Inflammatory macrophage treated with lipopolysaccharide for 4 hours (primary cell): ENCODE measurements at regions not wholly inside any gene's neighbourhood (a gene's known extent, or its start where the extent isn't known, plus 50 kb on each side); places are given as distances from the start of the nearest gene placed in this dataset.
A peak's percentile ranks its signal among the peaks of the same experiment; 100 is the strongest.

Source experiments
- DNase-seq: peaks from one replicate; pipeline ENCODE4 v3.0.0-alpha.2; 2020

- DNase-seq = peak; percentile 57
Observed at GRCh38 chr7:95718577-95719410, 53.6 kb upstream of the DYNC1I1 start.

- no peak for DNase-seq
Observed at GRCh38 chr7:95716357-95717122, 55.8 kb upstream of the DYNC1I1 start.

GRCh38 chr7:95715274-95715673, 57.1 kb upstream of the DYNC1I1 start:
- peak; percentile 68 for DNase-seq

GRCh38 chr7:95710711-95711110, 61.6 kb upstream of the DYNC1I1 start:
- no peak for DNase-seq

- DNase-seq = no peak
Observed at GRCh38 chr7:95700917-95701316, 71.4 kb upstream of the DYNC1I1 start.

- DNase-seq = no peak
Observed at GRCh38 chr7:95694334-95694733, 78.0 kb upstream of the DYNC1I1 start.

- peak; percentile 20 for DNase-seq
Observed at GRCh38 chr7:95693551-95694333, 78.6 kb upstream of the DYNC1I1 start.

- DNase-seq = no peak
Observed at GRCh38 chr7:95691464-95691863, 80.9 kb upstream of the DYNC1I1 start.

GRCh38 chr7:95690367-95690947, 81.9 kb upstream of the DYNC1I1 start:
- DNase-seq = peak; percentile 32

- DNase-seq = no peak
Observed at GRCh38 chr7:95688931-95689495, 83.3 kb upstream of the DYNC1I1 start.

- peak; percentile 14 for DNase-seq
Observed at GRCh38 chr7:95687759-95688343, 84.5 kb upstream of the DYNC1I1 start.

GRCh38 chr7:95686109-95686508, 86.2 kb upstream of the DYNC1I1 start:
- peak; percentile 55 for DNase-seq

GRCh38 chr7:95684505-95684904, 87.8 kb upstream of the DYNC1I1 start:
- no peak for DNase-seq

- DNase-seq = peak; percentile 29
Observed at GRCh38 chr7:95684037-95684436, 87.7 kb upstream of the PDK4 start.

GRCh38 chr7:95682913-95683312, 86.6 kb upstream of the PDK4 start:
- no peak for DNase-seq

GRCh38 chr7:95676691-95677090, 80.4 kb upstream of the PDK4 start:
- no peak for DNase-seq

GRCh38 chr7:95675632-95676031, 79.3 kb upstream of the PDK4 start:
- DNase-seq = peak; percentile 9

- DNase-seq = no peak
Observed at GRCh38 chr7:95675016-95675415, 78.7 kb upstream of the PDK4 start.

GRCh38 chr7:95674101-95674500, 77.8 kb upstream of the PDK4 start:
- DNase-seq = no peak

GRCh38 chr7:95672434-95672833, 76.1 kb upstream of the PDK4 start:
- DNase-seq = no peak

- no peak for DNase-seq
Observed at GRCh38 chr7:95669513-95669912, 73.2 kb upstream of the PDK4 start.

GRCh38 chr7:95668504-95669018, 72.2 kb upstream of the PDK4 start:
- no peak for DNase-seq
